Activated CD4-positive, alpha-beta T cell treated with anti-CD3 and anti-CD28 coated beads, Interleukin-2, Interleukin-6, amounts not matched to agents 100 ng/mL and 50 ng/mL, durations not matched to agents 16 hours and 8 hours (primary cell): ENCODE measurements at regions not wholly inside any gene's neighbourhood (a gene's known extent, or its start where the extent isn't known, plus 50 kb on each side); places are given as distances from the start of the nearest gene placed in this dataset.
"Not testable (repeated sequence)": the region's sequence is repeated elsewhere in the genome, so short reads cannot be mapped to it uniquely, and the experiment has no call there.

Source experiments
- DNase-seq: peaks from one replicate; pipeline ENCODE4 v3.0.0-alpha.2; 2020

DNA sequence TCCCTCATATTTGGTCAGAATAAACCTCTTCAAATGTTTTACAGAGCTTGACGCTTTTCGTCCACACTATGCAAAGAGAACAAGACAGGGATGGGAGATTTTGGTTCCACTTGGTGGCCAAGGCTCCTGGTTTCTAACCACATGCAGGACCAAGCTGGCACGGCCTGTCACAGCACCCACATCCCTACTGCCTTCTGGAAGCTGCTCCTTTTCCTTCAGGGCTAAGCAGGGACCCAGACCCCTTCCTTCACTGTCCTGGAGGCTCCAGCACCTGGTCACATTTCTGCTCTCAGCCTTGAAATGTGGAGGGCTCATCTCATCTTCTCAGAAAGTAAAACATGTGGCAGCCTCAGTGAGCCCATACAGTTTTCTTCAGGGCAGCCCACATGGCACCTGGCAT is 50.4 kb upstream of the ARHGEF7 start:
- no peak for DNase-seq

DNA sequence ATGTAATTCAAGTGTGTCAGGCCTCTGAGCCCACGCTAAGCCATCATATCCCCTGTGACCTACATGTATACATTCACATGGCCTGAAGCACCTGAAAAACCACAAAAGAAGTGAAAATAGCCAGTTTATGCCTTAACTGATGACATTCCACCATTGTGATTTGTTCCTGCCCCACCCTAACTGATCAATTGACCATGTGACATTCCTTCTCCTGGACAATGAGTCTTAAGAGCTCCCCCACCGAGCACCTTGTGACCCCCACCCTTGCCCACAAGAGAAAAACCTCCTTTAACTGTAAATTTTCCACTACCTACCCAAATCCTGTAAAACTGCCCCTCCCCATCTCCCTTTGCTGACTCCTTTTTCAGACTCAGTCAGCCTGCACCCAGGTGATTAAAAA is 52.1 kb upstream of the ARHGEF7 start:
- DNase-seq: no peak

DNA sequence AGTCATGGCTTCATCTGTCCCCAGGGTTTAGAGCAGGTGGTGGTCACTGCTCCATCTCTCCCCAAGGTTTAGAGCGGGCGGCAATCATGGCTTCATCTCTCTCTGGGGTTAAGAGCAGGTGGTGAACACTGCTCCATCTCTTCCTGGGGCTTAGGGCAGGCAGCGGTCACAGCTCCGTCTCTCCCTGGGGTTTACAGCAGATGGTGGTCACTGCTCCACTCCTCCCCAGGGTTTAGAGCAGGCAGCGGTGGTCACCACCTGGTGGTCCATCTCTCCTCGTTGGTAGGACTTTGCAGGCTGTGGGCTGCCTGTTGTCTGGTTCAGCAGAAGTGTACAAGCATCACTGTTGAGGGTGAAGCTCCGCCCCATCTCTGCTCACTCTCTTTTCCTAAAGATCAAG is 52.8 kb upstream of the ARHGEF7 start:
- DNase-seq: no peak

DNA sequence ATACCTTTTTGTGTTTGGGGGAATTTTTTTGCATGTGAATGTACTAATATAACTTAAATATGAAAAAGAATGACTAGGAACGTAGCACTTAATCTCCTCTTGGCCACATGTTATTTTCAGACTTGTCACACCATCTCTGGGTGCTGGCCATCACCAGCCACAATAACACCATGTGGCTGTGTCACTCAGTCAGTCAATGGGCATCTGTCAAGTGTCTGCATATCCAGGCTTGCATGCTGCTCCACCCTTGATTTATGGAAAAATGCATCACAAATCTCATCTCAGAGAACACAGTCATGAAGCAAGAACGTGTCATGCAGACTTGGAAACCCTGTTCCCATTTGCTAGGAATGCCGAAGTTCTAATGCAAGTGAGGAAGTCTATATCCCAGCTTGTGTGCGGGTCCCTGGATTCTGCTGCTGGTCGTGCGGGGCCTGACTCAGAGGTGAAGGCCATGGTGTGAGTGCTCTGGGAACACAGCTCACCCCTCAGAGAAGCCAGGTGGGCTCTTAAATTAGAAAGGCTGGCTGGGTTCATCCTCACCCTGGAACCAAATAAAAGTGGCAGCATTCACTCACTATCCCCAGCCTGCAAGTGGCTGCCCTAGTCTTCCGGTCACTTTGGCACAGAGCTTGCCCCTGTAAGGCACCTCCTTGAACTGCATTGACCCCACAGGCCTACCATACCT is 53.6 kb upstream of the ARHGEF7 start:
- DNase-seq: no peak

GRCh38 chr13:111060237-111060919 is 54.7 kb upstream of the ARHGEF7 start:
- no peak for DNase-seq

DNA sequence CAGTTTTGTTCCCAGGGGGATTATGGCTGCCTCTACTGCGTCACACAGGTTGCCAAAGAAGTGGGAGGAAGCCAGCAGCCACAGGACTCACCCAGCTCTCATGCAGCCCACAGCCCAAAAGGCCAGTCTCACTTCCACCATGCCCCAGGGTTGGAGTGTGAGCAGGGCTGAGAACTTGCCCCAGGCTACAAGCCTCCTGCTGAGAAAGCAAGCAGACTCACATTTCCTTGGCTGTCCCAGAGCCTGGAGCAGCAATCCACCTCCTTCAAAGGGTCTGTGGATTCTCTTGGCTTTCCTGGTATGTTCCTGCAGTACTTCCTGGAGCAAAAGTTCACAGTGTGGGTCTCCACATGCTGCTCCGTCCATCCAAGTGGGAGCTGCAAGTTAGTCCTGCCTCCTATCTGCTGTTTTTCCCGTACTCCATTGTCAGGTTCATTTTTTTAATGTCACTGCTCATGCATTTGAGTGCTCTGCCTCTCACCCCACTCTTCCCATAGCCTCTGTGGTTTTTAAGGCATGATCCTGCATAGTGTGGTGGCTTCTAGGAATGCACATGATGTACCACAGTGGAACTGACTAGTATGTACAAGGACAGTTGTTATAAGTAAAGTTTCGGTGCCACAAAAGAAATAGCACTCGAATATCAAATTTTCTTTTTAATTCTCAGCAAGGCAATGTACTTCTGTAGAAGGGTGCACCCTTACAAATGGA is 56.2 kb upstream of the ARHGEF7 start:
- no peak for DNase-seq

DNA sequence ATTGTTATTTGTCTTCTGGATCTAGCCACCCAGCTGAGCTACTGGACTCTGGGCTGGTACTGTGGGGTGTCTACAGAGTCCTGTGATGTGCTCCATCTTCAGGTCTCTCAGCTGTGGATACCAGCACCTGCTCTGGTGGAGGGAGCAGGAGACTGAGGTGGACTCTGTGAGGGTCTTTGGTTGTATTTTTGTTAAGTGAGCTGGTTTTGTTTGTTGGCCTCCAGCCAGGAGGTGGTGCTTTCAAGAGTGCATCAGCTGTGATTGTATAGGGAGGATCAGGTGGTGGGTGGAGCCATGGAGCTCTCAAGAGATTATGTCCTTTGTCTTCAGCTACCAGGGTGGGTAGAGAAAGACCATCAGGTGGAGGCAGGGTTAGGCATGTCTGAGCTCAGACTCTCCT is 56.8 kb upstream of the ARHGEF7 start:
- not testable (repeated sequence) for DNase-seq

DNA sequence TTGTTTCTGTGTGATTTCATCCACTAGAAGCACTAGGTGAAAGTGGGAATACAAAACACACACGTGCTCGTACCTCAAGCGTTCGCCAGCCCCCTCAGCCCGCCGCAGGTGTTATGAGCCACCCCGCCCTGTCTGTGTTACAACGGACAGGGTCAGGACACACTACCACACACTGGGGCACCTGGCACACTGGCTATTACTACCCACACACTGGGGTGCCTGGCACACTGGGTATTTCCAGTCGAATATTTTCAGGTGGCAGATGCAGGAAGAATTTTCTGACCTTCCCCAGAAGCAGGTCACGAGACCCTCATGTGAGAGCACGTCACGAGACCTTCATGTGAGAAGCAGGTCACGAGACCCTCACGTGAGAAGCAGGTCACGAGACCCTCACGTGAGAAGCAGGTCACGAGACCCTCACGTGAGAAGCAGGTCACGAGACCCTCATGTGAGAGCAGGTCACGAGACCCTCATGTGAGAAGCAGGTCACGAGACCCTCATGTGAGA is 63.3 kb upstream of the ARHGEF7 start:
- not testable (repeated sequence) for DNase-seq

DNA sequence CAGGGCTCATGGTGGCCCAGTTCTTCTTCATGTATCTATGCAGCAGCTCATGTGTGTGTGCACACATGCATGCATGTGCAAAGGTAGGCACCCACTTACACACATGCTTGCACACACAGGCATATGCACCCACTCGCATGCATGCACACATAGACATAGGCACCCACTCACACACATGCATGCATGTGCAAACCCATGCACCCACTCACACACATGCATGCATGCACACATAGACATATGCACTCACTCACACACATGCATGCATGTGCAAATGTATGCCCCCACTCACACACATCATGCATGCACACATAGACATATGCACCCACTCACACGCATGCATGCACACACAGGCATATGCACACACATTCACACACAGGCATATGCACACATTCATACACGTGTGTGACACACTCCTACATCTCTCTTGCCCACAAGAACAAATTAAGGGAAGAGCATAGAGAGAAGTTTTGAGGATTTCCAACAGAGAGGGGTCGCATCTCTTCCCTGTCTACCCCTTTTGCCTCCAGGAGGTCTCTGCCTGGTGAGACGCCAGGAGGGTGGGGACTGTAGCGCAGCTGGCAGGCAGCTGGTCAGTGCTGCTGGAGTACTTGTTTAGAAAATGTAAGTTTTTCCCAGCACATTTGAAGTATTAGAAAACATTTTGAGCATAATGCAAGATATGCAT is 63.9 kb upstream of the ARHGEF7 start:
- no peak for DNase-seq

- DNase-seq: no peak
Observed at GRCh38 chr13:111050539-111050879, 64.6 kb upstream of the ARHGEF7 start.

- peak; percentile 19 for DNase-seq
Observed at GRCh38 chr13:111049791-111050538, 65.1 kb upstream of the ARHGEF7 start.

- DNase-seq: no peak
Observed at GRCh38 chr13:111048387-111048786, 66.7 kb upstream of the ARHGEF7 start.

DNA sequence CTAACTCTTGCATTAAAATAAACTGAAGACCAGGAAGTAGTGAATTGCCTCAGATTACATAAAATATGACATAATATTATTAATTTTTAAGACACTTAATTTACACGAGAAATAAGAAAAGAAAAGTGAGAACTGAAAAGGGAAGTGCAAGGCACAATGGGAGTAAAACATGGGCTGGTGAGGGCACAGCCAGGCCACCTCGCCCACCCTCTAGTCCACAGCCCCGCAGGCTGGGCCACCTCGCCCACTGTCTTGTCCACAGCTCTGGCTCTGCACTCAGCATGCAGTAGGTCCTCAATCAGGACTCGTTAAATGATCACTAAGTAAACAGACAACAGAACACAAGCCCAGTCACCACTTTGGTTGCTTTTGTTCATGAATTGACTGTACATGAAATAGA is 67.8 kb upstream of the ARHGEF7 start:
- no peak for DNase-seq

DNA sequence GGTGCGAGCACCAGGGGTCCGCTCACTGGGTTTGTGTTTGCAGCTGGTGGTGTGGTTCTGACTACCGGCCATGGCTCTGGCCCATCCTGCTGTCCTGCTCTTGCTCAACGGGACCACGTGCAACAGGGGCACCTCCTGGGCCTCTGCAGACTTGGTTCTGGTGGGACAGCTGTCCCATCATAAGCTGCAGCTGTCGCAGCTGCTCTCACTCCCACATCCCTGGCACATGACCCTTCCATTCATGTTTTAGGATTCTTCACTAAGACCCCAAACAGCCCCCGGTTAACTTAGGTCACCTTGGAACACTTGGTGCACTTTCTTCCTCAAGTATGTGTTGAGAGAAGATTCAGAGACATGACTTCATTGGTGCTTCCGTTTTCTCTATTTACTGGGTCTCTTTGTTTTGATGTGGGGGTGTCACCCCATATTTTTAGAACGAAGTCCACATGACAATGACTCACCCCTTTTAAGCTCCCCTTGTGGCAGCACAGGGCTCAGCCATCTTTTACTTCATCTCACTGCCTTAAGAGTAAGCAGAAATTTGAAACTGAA is 68.4 kb upstream of the ARHGEF7 start:
- peak; percentile 27 for DNase-seq

DNA sequence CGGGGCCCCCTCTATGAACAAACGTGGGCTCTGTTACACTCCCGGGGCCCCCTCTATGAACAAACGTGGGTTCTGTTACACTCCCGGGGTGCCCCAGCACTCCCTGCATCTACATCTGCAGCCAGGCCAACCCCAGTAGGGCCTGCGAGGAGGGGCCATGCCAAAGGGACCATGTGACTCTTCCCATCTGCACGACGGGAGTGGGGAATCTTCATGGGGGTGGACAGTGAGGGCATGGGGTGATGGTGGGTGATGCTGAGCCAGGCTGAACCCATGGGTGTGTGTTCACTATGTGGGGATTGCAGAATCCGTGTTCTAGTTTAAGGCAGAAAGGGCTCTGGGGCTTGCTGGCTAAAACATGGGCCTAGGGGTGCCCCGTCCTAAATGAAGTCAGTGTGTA is 69.9 kb upstream of the ARHGEF7 start:
- DNase-seq: no peak

- DNase-seq: no peak
Observed at GRCh38 chr13:111044087-111044830, 70.9 kb upstream of the ARHGEF7 start.

DNA sequence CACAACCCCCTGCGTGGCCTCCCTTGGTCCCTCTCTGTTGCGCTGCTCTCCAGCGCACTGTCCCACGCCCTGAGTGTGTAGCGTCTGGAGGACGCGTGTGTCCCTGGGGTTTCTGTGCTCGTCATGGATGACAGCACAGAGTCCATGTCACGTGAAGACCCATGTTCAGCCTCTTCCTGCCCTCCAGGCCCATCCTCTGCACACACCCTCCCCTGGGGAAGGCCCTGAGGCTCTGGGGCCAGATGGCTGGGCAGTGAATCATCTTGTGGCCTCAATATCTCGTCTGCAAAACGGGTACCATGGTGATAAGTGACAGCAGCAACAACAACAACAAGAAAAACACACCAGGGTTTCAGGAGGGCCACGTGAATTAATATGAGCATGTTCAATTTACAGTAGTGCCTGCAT is 71.5 kb upstream of the ARHGEF7 start:
- DNase-seq: peak; percentile 28

DNA sequence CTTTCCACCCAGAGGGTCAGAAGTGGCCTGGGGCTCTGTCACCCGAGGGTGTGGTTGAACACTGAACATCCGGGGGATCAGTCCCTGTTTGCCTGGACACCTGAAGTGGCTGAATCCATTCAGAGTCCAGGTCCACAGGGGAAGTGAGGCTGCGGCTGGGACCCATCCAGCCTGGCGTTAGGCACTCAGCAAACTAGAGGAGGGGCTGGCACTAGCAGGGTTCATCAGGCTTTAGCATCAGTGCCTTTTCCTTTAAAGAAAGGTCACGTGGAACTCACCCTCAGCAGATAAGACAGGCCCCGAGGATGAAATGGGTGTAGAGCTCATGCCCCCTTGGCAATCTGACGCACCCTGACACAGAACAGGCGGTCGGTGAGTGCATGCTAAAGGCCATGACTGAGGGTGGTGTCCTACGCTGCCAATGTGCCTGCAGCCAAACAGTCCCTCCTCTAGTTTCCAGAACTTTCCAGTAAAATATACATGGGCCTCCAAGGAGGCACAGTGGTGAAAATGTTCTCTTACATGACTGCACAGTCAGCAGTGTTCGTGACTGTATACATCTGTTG is 72.4 kb upstream of the ARHGEF7 start:
- no peak for DNase-seq

GRCh38 chr13:111040830-111041229 is 74.3 kb upstream of the ARHGEF7 start:
- no peak for DNase-seq

DNA sequence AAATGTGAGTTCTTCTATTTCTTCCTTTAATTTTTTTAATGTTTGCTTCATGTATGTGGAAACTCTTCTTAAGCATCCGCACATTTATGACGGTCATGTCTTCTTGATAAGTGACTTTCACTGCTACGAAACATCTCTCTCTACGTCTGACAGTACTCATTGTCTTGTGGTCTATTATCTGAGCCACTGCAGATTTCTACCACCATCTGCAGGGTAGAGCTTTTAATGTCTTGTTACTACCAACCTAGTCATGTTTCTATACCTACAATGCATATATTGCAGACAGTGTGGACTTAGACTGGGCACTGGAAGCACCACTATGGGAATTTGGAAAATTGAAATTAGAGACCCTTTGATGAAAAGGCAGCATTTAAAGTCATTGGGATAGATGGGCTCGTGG is 75.4 kb upstream of the ARHGEF7 start:
- no peak for DNase-seq

- DNase-seq: no peak
Observed at GRCh38 chr13:111038887-111039286, 76.2 kb upstream of the ARHGEF7 start.
